Loucy (cell line): ENCODE measurements at regions not wholly inside any gene's neighbourhood (a gene's known extent, or its start where the extent isn't known, plus 50 kb on each side); places are given as distances from the start of the nearest gene placed in this dataset.

Source experiments
- H2AFZ ChIP-seq: fragments of 200-600 bp; sonication (generic); 2 replicates; pipeline ENCODE4 v1.6.0; 2016; ENCODE audit warnings: antibody characterized with exemption, mild to moderate bottlenecking, low read length, moderate library complexity
- H3F3A ChIP-seq: fragments of 200-600 bp; 2 replicates; pipeline ENCODE4 v1.6.0; 2016; ENCODE audit warnings: antibody characterized with exemption, low read depth, mild to moderate bottlenecking
- H3K27me3 ChIP-seq: fragments of 200-600 bp; sonication (generic); 2 replicates; pipeline ENCODE4 v1.6.1; 2014; ENCODE audit warnings: low read length, mild to moderate bottlenecking; ENCODE audit not compliant: insufficient read depth, poor library complexity, severe bottlenecking
- H3K36me3 ChIP-seq: fragments of 200-600 bp; sonication (generic); 2 replicates; pipeline ENCODE4 v1.6.1; 2016; ENCODE audit warnings: low read length; ENCODE audit not compliant: insufficient read depth
- H3K4me1 ChIP-seq: fragments of 200-600 bp; sonication (generic); 2 replicates; pipeline ENCODE4 v1.5.1; 2014; ENCODE audit warnings: low read length, mild to moderate bottlenecking; ENCODE audit not compliant: insufficient read depth, poor library complexity, severe bottlenecking
- H3K4me2 ChIP-seq: fragments of 200-600 bp; sonication (generic); 2 replicates; pipeline ENCODE4 v1.6.0; 2014; ENCODE audit warnings: antibody characterized with exemption, low read length, low read depth, mild to moderate bottlenecking; ENCODE audit not compliant: poor library complexity, severe bottlenecking
- H3K4me3 ChIP-seq: fragments of 200-600 bp; sonication (generic); 2 replicates; pipeline ENCODE4 v1.5.1; 2014; ENCODE audit warnings: low read length, mild to moderate bottlenecking, mixed read lengths; ENCODE audit not compliant: poor library complexity, severe bottlenecking
- H3K79me2 ChIP-seq: fragments of 200-600 bp; sonication (generic); 2 replicates; pipeline ENCODE4 v1.6.1; 2014; ENCODE audit warnings: low read length; ENCODE audit not compliant: insufficient read depth
- H3K9ac ChIP-seq: fragments of 200-600 bp; sonication (generic); 2 replicates; pipeline ENCODE4 v1.6.0; 2014; ENCODE audit warnings: mild to moderate bottlenecking, low read depth, low read length, moderate library complexity; ENCODE audit not compliant: poor library complexity, severe bottlenecking
- H3K9me2 ChIP-seq: fragments of 200-600 bp; sonication (generic); replicated peaks from 2 replicates; pipeline ENCODE4 v1.6.1; 2016; ENCODE audit warnings: low read depth, low read length, mixed read lengths
- H3K9me3 ChIP-seq: fragments of 200-600 bp; sonication (generic); 2 replicates; pipeline ENCODE4 v1.6.1; 2014; ENCODE audit warnings: mild to moderate bottlenecking, antibody characterized with exemption, low read length, low read depth; ENCODE audit not compliant: insufficient read depth
- H4K20me1 ChIP-seq: fragments of 200-600 bp; sonication (generic); 2 replicates; pipeline ENCODE4 v1.6.0; 2014; ENCODE audit warnings: antibody characterized with exemption, low read length, mild to moderate bottlenecking; ENCODE audit not compliant: insufficient read depth, poor library complexity, severe bottlenecking
- EZH2phosphoT487 ChIP-seq: fragments of 200-600 bp; IDR thresholded peaks from 2 replicates; pipeline ENCODE4 v1.6.1; 2018; ENCODE audit warnings: antibody characterized with exemption, mild to moderate bottlenecking, moderate library complexity, borderline replicate concordance
- TF ChIP-seq, protein P1 (sequence below): fragments of 200-600 bp; sonication (generic); conservative IDR thresholded peaks from 2 replicates; pipeline ENCODE4 v1.5.1; 2014; ENCODE audit warnings: mild to moderate bottlenecking, antibody characterized with exemption, low read length

GRCh38 chrX:138853936-138854335, 142.4 kb upstream of the FGF13 start:
- Histone ChIP-seq H3K4me2 (no peak overlapping the region), H3K36me3 (no peaks in the 10 kb centered on the region), H2AFZ (no peak overlapping the region), H3K4me3 (no peak overlapping the region), H3K9me3 (no peaks in the 10 kb centered on the region), H3K4me1 (no peaks in the 10 kb centered on the region), H4K20me1 (no peaks in the 10 kb centered on the region), H3K79me2 (no peaks in the 10 kb centered on the region), H3F3A (no peaks in the 10 kb centered on the region), H3K9ac (no peak overlapping the region), H3K9me2 (no peaks in the 10 kb centered on the region), H3K27me3 (no peaks in the 10 kb centered on the region)
- TF ChIP-seq, protein P1, sequence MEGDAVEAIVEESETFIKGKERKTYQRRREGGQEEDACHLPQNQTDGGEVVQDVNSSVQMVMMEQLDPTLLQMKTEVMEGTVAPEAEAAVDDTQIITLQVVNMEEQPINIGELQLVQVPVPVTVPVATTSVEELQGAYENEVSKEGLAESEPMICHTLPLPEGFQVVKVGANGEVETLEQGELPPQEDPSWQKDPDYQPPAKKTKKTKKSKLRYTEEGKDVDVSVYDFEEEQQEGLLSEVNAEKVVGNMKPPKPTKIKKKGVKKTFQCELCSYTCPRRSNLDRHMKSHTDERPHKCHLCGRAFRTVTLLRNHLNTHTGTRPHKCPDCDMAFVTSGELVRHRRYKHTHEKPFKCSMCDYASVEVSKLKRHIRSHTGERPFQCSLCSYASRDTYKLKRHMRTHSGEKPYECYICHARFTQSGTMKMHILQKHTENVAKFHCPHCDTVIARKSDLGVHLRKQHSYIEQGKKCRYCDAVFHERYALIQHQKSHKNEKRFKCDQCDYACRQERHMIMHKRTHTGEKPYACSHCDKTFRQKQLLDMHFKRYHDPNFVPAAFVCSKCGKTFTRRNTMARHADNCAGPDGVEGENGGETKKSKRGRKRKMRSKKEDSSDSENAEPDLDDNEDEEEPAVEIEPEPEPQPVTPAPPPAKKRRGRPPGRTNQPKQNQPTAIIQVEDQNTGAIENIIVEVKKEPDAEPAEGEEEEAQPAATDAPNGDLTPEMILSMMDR, result no peak
- TF ChIP-seq EZH2phosphoT487, result no peak

DNA sequence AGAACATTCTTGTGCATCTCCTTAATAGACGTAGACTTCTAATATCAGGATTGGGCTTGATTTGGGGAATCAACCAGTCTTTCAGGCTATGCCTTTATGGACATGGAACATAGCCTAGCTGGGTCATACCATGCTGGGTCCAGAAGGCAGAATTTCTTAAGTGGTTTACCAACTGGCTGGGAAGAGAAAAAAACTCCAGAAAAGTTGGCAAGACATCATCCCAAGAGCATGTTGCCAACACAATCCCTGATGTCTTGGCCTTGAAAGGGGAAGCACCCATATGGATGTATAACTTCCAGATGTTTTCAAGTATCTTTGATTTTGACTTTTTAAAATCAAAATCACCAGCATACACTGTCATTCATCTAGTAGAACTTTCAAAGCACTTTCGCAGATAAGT, 138.0 kb upstream of the FGF13 start:
- Histone ChIP-seq H3K79me2 (no peaks in the 10 kb centered on the region), H3K36me3 (no peaks in the 10 kb centered on the region), H3F3A (no peaks in the 10 kb centered on the region), H3K4me3 (no peak overlapping the region), H4K20me1 (no peaks in the 10 kb centered on the region), H3K9me3 (no peaks in the 10 kb centered on the region), H3K9me2 (no peaks in the 10 kb centered on the region), H3K27me3 (no peaks in the 10 kb centered on the region), H3K4me1 (no peaks in the 10 kb centered on the region), H2AFZ (no peak overlapping the region), H3K9ac (no peak overlapping the region), H3K4me2 (no peak overlapping the region)
- no peak for TF ChIP-seq EZH2phosphoT487
- TF ChIP-seq, protein P1, result no peak

DNA sequence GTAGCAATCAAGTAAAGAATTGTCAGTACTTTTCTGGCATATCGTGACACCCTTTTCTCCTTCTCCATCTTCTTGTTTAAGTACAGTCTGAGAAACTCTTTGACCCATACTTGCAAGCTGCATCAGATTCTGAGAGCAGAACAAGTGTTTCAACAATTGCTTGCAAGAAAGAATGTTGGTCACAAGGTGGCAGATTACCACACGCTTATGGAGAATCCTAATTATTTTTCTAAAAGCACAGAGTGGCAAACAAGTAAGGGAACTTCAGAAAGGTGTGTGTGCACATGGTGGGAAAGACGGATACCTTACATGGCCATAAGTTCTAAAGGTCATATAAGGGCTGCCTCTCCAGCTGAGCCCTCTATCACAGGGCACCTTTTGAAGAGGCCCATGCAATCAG, 136.4 kb upstream of the FGF13 start:
- no peaks in the 10 kb centered on the region for H3K79me2 ChIP-seq
- TF ChIP-seq, protein P1, result no peak
- TF ChIP-seq EZH2phosphoT487, result no peak
- no peak overlapping the region for H3K4me3 ChIP-seq
- no peaks in the 10 kb centered on the region for H3K9me2 ChIP-seq
- no peaks in the 10 kb centered on the region for H4K20me1 ChIP-seq
- no peaks in the 10 kb centered on the region for H3K27me3 ChIP-seq
- H3K4me1 ChIP-seq, result no peaks in the 10 kb centered on the region
- H3F3A ChIP-seq, result no peaks in the 10 kb centered on the region
- no peaks in the 10 kb centered on the region for H3K36me3 ChIP-seq
- no peak overlapping the region for H2AFZ ChIP-seq
- no peak overlapping the region for H3K9ac ChIP-seq
- H3K4me2 ChIP-seq, result no peak overlapping the region
- H3K9me3 ChIP-seq, result no peaks in the 10 kb centered on the region
